HG03108 (cell line): ENCODE measurements at regions not wholly inside any gene's neighbourhood (a gene's known extent, or its start where the extent isn't known, plus 50 kb on each side); places are given as distances from the start of the nearest gene placed in this dataset.

Experiments used
- ATAC-seq: cut with Tn5 transposase; IDR thresholded peaks from one replicate; pipeline ENCODE4 v1.9.1; 2021; ENCODE audit warnings: moderate library complexity; ENCODE audit not compliant: unreplicated experiment

GRCh38 chr6:63371104-63371715 is 51.4 kb upstream of the LGSN start:
- no peak for ATAC-seq

- no peak for ATAC-seq
Observed at GRCh38 chr6:63372951-63373533, 53.3 kb upstream of the LGSN start.

GRCh38 chr6:63389191-63389844 is 69.5 kb upstream of the LGSN start:
- ATAC-seq, result no peak

- ATAC-seq, result no peak
Observed at GRCh38 chr6:63391203-63391970, 71.6 kb upstream of the LGSN start.

DNA sequence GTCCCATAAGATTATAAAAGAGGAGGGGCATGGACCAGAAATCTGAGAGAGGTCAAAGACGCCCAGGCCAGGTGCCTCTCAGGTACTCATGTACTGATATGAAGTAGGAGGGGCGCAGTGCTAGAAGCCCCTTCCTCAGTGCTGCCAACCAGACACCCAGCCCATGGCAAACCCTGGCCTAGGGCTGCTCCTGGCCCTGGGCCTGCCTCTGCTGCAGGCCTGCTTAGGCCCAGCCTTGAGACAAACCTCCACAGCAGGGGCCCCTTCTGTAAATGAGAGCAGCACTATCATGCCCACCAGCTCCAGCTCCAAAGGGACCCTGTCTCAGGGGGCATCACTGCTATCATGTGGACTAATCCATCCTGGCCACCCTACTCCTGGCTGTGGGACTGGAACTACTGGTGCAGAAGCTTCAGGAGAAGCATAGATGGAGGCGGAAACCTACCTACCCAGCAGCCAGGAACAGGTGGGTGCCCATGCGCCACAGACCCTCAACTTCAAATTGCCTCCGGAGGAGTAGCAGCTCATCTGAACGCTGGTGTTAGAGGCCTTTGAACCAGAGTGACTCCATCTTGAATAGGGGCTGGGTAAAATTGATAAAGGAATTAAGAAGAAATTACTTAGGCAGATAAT is 72.4 kb upstream of the LGSN start:
- no peak for ATAC-seq

- no peak for ATAC-seq
Observed at GRCh38 chr6:63394656-63395308, 75.0 kb upstream of the LGSN start.

DNA sequence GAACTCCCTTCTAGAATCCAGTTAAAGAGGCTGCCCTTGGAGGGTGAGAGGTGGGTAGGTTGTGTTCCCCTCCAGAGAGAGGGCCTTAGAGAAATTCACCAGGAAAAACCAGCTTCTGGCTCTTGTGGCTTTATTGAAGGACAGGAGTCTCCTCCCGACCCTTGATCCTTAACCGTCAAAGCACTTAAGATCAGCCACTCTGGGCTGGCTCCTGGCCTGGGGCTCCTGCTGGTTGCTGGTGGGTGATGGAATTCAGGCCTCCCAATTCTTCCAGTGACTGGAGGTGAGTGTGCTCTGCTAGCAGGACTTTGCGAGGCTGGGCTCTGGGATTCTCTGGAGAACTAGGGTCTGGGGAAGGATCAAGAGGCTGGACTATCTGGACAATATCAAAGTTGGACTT is 75.6 kb upstream of the LGSN start:
- ATAC-seq, result no peak

DNA sequence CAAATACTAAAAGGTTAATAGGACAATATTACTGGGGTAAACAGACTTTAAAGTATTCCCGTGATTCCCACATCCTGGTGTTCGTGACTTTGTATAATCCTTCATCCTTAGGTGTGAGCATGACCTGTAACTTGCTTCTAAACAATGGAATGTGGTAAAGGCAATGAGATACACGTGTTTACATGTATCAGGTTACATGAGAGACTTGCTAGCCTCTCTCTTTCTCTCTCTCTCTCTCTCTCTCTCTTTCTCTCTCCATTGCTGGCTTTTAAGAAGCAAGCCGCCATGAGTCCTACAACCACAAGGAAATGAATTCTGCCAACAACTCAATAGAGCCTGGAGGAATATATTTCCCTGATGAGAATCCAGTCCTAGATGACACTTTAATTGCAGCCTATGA is 83.9 kb upstream of the LGSN start:
- ATAC-seq, result no peak

- ATAC-seq, result no peak
Observed at GRCh38 chr6:63410435-63411426, 90.9 kb upstream of the LGSN start.

GRCh38 chr6:63415286-63415685 is 95.5 kb upstream of the LGSN start:
- ATAC-seq, result no peak

DNA sequence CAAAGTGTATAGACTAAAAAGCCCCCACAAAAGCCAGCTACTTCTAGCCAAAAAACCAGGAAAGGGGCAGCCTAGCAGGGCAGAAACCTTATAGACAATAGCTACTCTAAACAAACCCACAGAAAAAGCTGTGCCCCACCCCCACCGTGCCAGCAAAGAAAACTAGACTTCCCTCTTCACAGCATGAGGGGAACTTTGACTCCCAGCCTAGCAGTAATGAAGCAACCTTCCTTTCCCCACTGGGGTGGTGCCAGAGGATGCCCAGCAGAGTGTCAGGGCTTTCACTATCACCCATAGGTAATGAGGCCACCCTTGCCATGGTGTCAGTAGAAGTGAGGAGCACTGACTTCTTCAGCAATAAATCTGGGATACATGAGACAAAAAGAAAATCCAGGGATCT is 99.0 kb upstream of the LGSN start:
- no peak for ATAC-seq

DNA sequence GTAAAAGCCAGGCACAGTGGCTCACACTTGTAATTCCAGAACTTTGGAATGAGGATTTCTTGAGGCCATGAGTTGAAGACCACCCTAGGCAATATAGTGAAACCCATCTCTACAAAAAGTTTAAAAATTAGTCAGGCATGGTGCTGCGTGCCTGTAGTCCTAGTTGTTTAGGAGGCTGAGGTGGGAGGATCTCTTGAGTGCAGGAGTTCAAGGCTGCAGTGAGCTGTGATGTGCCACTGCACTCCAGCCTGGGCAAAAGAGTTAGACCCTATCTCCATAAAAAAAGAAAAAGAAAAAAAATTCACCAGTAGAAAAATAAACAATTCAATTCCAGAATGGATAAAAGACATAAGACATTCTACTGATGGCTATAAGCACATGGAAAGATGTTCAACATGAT is 104.9 kb upstream of the LGSN start:
- no peak for ATAC-seq

DNA sequence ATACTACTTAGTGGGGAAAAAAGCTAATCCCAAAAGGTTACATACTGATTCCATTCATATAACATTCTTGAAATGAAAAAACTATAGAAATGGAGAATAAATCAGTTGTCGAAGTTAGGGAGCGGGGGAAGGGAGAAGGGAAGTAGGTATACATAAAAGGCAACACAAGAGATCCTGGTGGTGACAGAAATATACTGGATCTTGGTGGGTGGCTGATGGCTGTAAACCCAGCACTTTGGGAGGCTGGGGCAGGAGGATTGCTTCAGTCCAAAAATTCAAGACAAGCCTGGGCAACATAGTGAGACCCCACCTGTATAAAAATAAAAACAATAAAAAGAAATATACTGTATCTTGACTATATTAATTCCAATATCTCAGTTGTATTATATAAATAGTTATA is 105.7 kb upstream of the LGSN start:
- no peak for ATAC-seq

DNA sequence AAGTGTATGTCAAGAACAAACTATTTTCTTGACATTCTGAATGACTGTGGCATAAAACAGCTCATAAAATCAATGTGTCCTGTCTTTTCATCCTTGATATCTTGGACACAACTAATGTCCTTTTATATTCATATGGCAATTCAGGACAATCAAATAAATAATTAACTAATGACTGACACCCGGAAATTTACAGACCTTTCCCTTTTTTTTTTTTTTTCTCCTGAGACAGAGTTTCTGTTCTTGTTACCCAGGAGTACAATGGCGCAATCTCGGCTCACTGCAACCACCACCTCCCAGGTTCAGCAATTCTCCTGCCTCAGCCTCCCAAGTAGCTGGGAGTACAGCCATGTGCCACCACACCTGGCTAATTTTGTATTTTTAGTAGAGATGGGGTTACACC is 107.1 kb upstream of the LGSN start:
- ATAC-seq, result no peak

DNA sequence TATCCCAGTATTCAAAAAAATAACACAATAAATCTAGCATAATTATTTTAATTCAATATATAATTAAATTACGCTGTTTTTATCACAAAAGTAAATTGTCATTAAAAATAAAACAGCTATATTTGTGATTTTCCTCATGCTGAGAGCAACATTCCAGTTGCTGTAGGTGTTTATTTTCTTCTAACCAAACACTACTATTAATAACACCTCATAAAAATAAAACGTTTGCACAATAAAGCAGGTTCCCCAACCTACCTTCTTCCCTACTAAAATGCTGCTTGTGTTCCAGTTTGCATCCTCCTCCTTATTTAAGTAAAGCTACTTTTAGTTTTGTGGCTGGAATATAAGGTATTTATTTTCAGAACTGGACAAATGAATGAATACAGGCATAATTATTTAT is 108.2 kb upstream of the LGSN start:
- ATAC-seq, result no peak

- ATAC-seq, result no peak
Observed at GRCh38 chr6:63430985-63431519, 111.3 kb upstream of the LGSN start.

DNA sequence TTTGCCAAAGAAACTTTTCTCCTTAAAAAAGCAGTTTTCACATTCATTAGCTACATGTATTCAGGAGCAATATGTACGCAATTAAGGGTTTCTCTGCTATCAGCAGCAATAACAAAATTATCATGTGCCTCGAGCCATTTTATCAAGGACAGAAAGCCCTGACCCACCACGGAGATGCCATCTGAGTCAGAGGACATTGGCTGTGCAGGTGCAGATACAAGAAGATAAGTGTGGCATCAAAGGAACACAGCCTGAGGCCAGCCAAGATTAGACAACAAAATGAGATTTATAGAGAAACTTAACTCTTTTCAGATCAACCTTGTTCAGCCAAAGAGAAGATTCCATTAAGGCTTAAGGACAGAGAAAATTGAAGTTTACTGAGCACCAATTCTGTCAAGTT is 115.2 kb upstream of the LGSN start:
- ATAC-seq, result no peak

DNA sequence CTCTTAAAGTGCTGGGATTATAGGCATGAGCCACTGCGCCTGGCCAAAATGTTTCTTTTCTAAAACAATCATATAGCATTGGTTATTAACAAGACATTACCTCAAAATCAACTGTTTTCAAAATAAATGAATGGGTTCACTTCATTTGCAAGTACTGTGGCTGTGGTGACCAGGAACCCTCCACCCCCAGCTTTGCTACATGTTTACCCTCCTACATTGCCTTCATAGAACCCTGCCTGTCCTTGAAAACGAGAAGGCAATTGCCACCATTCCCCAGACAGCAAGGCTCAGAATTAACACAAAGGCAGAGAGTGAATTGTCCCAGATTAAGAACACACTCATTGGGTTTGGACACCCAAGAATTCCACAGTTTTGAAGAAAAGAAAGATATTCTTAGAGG is 116.6 kb upstream of the LGSN start:
- ATAC-seq, result no peak

- no peak for ATAC-seq
Observed at GRCh38 chr6:63437058-63437457, 117.3 kb upstream of the LGSN start.

DNA sequence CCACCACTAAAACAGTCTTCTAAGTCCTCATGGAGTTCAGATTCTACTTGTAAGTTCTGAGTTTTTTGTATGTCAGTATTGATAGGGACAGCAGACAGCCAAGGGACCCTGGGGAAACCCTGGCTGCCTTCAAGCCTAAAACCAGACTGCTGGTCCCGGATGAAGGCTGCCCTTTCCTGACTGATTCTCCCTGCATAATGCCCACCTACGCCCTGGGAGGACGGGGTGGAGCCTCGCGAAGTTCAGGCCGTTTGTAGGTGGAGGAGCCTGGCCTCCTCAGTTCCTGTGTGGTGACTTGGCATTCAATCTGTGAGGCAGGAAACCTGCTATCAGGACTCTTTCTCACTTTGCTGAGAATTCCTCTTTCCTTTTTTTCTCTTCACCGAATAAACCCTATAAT is 120.3 kb upstream of the LGSN start:
- no peak for ATAC-seq
